Panc1 (cell line): ENCODE measurements at regions not wholly inside any gene's neighbourhood (a gene's known extent, or its start where the extent isn't known, plus 50 kb on each side); places are given as distances from the start of the nearest gene placed in this dataset.

ENCODE experiments used
- ATAC-seq: fragments of 200-7000 bp; cut with Tn5 transposase; 2 replicates; pipeline ENCODE4 v1.9.1; 2020; ENCODE audit warnings: mild to moderate bottlenecking, moderate library complexity
- BruUV-seq: library from RNA; stranded (reverse); fragments of 400-500 nt; replicated peaks from 2 replicates; lab custom pipeline; 2021; lab: Mats Ljungman, UMichigan
- CTCF ChIA-PET: fragments of 300-600 bp; sonication (Branson Sonifier 250); formaldehyde crosslinking; loops from one replicate; lab custom pipeline; 2022; ENCODE audit warnings: antibody characterized with exemption; lab: Charles Lee
- POLR2A ChIA-PET: fragments of 300-600 bp; sonication (Branson Sonifier 250); formaldehyde crosslinking; loops from one replicate; lab custom pipeline; 2022; ENCODE audit warnings: antibody characterized with exemption; lab: Charles Lee
- DNase-seq: peaks from one replicate; pipeline ENCODE4 v3.0.0-alpha.2; 2010; ENCODE audit warnings: low read depth, low spot score
- H3K27ac ChIP-seq: 2 replicates; pipeline ENCODE4 v1.5.1; 2011; ENCODE audit warnings: mild to moderate bottlenecking, low read length, inconsistent platforms
- H3K27me3 ChIP-seq: fragments of 200-500 bp; sonication (Bioruptor generic); 2 replicates; pipeline ENCODE4 v1.6.0; 2014; ENCODE audit warnings: low read length, inconsistent platforms; ENCODE audit not compliant: control insufficient read depth, insufficient read depth
- H3K36me3 ChIP-seq: fragments of 200-500 bp; sonication (Bioruptor generic); 2 replicates; pipeline ENCODE4 v1.5.1; 2014; ENCODE audit warnings: inconsistent platforms, mild to moderate bottlenecking, low read length, moderate library complexity; ENCODE audit not compliant: control insufficient read depth, insufficient read depth
- H3K4me1 ChIP-seq: 2 replicates; pipeline ENCODE4 v1.5.1; 2011; ENCODE audit warnings: inconsistent platforms, mild to moderate bottlenecking, low read length, moderate library complexity; ENCODE audit not compliant: control insufficient read depth, insufficient read depth
- H3K4me3 ChIP-seq, 2 experiments: 2 replicates each; pipeline ENCODE4 v1.5.1; 2011 to 2012; ENCODE audit warnings: low read depth in 2 of 2, low read length in 2 of 2, mild to moderate bottlenecking in 2 of 2, inconsistent platforms in 1 of 2, moderate library complexity in 1 of 2
- H3K9me3 ChIP-seq: fragments of 200-500 bp; sonication (Bioruptor generic); 2 replicates; pipeline ENCODE4 v1.5.1; 2014; ENCODE audit warnings: low read depth, mild to moderate bottlenecking, inconsistent platforms, low read length, moderate library complexity; ENCODE audit not compliant: control insufficient read depth, insufficient read depth
- POLR2AphosphoS5 ChIP-seq: IDR thresholded peaks from 2 replicates; pipeline ENCODE4 v1.6.1; 2012; ENCODE audit warnings: mild to moderate bottlenecking, low read depth, low read length, moderate library complexity
- SIN3A ChIP-seq: IDR thresholded peaks from 2 replicates; pipeline ENCODE4 v1.6.1; 2012; ENCODE audit warnings: low read depth, mild to moderate bottlenecking, low read length, moderate library complexity, borderline replicate concordance; ENCODE audit not compliant: insufficient read depth
- TCF7L2 ChIP-seq: IDR thresholded peaks from 2 replicates; pipeline ENCODE4 v1.6.1; 2011; ENCODE audit warnings: mild to moderate bottlenecking, low read depth, low read length, inconsistent platforms
- in situ Hi-C: cut with HindIII; loops from 2 replicates; pipeline ENCODE4 v1.10.0; 2016; ENCODE audit warnings: low sequenced_read_pairs, low pct_unique_long_range_greater_than_20kb
- intact Hi-C: fragments of 100-400 bp; cut with micrococcal nuclease; formaldehyde crosslinking; loops from one replicate; pipeline ENCODE4 v1.10.0; 2022; ENCODE audit not compliant: unreplicated experiment
- TF ChIP-seq, protein P1 (sequence below), 2 experiments: IDR thresholded peaks; 2 replicates each; pipeline ENCODE4 v1.6.1; 2011 to 2012; ENCODE audit warnings: low read depth in 2 of 2, control low read depth in 1 of 2, low read length in 1 of 2, mild to moderate bottlenecking in 1 of 2, moderate library complexity in 1 of 2; ENCODE audit not compliant: insufficient read depth in 1 of 2
- TF ChIP-seq, protein P2 (sequence below): fragments of 450-650 bp; IDR thresholded peaks from 2 replicates; pipeline ENCODE4 v1.5.1; 2017; ENCODE audit warnings: mild to moderate bottlenecking

- intact Hi-C loops: no loop called here
- ChIA-PET CTCF (interaction anchor here (0.5 to 0.6 kb wide), 2 partner anchors 160 to 1718 kb away, joined by 4 to 5 read pairs; no protein-coding TSS in a partner anchor), POLR2A (no interaction called here)
- Histone ChIP-seq H3K4me3 (no peak overlapping the region), H3K9me3 (no peaks in the 10 kb centered on the region; the same call in 1 of the 2 replicates), H3K4me1 (no peaks in the 10 kb centered on the region), H3K27ac (no peak overlapping the region), H3K27me3 (peaks cover 14% of the 10 kb centered on the region), H3K36me3 (no peaks in the 10 kb centered on the region)
- BruUV-seq: no TSS peak
- no peak for DNase-seq
- no peak for TF ChIP-seq TCF7L2
- TF ChIP-seq, protein P1, sequence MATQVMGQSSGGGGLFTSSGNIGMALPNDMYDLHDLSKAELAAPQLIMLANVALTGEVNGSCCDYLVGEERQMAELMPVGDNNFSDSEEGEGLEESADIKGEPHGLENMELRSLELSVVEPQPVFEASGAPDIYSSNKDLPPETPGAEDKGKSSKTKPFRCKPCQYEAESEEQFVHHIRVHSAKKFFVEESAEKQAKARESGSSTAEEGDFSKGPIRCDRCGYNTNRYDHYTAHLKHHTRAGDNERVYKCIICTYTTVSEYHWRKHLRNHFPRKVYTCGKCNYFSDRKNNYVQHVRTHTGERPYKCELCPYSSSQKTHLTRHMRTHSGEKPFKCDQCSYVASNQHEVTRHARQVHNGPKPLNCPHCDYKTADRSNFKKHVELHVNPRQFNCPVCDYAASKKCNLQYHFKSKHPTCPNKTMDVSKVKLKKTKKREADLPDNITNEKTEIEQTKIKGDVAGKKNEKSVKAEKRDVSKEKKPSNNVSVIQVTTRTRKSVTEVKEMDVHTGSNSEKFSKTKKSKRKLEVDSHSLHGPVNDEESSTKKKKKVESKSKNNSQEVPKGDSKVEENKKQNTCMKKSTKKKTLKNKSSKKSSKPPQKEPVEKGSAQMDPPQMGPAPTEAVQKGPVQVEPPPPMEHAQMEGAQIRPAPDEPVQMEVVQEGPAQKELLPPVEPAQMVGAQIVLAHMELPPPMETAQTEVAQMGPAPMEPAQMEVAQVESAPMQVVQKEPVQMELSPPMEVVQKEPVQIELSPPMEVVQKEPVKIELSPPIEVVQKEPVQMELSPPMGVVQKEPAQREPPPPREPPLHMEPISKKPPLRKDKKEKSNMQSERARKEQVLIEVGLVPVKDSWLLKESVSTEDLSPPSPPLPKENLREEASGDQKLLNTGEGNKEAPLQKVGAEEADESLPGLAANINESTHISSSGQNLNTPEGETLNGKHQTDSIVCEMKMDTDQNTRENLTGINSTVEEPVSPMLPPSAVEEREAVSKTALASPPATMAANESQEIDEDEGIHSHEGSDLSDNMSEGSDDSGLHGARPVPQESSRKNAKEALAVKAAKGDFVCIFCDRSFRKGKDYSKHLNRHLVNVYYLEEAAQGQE (IDR thresholded peaks at IDR 0.05; ENCODE audit: insufficient read depth in 1 of 2, low read depth in 2 of 2, low read length in 1 of 2): no peak
- no peak for TF ChIP-seq SIN3A
- TF ChIP-seq, protein P2, sequence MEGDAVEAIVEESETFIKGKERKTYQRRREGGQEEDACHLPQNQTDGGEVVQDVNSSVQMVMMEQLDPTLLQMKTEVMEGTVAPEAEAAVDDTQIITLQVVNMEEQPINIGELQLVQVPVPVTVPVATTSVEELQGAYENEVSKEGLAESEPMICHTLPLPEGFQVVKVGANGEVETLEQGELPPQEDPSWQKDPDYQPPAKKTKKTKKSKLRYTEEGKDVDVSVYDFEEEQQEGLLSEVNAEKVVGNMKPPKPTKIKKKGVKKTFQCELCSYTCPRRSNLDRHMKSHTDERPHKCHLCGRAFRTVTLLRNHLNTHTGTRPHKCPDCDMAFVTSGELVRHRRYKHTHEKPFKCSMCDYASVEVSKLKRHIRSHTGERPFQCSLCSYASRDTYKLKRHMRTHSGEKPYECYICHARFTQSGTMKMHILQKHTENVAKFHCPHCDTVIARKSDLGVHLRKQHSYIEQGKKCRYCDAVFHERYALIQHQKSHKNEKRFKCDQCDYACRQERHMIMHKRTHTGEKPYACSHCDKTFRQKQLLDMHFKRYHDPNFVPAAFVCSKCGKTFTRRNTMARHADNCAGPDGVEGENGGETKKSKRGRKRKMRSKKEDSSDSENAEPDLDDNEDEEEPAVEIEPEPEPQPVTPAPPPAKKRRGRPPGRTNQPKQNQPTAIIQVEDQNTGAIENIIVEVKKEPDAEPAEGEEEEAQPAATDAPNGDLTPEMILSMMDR: no peak
- no peak for TF ChIP-seq POLR2AphosphoS5
- no peak for ATAC-seq
- in situ Hi-C loops: no loop called here
These were observed 260.7 kb upstream of the CSF3R start for GRCh38 chr1:36743286-36744005.

GRCh38 chr1:36741066-36741465, 258.4 kb upstream of the CSF3R start:
- Histone ChIP-seq H3K4me1 (no peaks in the 10 kb centered on the region), H3K27ac (no peak overlapping the region), H3K4me3 (no peak overlapping the region), H3K36me3 (no peaks in the 10 kb centered on the region), H3K9me3 (no peaks in the 10 kb centered on the region; the same call in 1 of the 2 replicates), H3K27me3 (peaks cover 16% of the 10 kb centered on the region)
- ChIA-PET POLR2A (no interaction called here), CTCF (no interaction called here)
- in situ Hi-C loops (no loop called here), intact Hi-C loops (no loop called here)
- ATAC-seq: no peak
- BruUV-seq: no TSS peak
- TF ChIP-seq, protein P1 (IDR thresholded peaks at IDR 0.05; ENCODE audit: insufficient read depth in 1 of 2, low read depth in 2 of 2, low read length in 1 of 2): no peak
- TF ChIP-seq TCF7L2: no peak
- TF ChIP-seq POLR2AphosphoS5: no peak
- no peak for TF ChIP-seq SIN3A
- TF ChIP-seq, protein P2: no peak
- no peak for DNase-seq
